ENCODE measurements at regions not wholly inside any gene's neighbourhood (a gene's known extent, or its start where the extent isn't known, plus 50 kb on each side); places are given as distances from the start of the nearest gene placed in this dataset.
"Not testable (repeated sequence)": the region's sequence is repeated elsewhere in the genome, so short reads cannot be mapped to it uniquely, and the experiment has no call there.

DNA sequence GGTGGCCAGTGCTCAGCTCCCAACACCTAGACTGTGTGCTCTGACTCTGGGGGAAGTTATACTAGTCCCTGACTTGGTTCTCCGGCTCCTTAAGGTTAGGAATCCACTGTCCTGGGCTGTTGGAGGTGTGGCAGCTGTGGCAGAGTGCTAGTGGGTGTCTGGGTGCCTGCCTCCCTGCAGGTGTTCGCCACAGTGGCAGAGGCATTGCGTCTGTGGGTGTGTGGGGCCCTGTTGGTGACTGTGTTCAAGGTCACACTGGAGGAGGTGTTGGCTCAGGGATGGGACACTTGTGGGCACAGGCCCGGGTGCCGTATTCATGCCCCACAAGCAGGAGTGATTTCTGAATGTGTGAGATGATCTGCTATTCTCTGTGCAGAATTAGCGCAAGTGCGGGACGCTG, 467.4 kb downstream of the TMEM121 start:
- no peaks in the 10 kb centered on the region for H3K36me3 ChIP-seq (ENCODE audit: control insufficient read depth in 2 of 2, extremely low read depth in 1 of 2, insufficient read depth in 2 of 2, low read length in 2 of 2)
- dilution Hi-C loops (cut with MboI; ENCODE audit: extremely low pct_ligation_motif_present, low sequenced_read_pairs): no loop called here
- FAIRE-seq: no peak
- H4K20me1 ChIP-seq (replicated peaks; ENCODE audit: control insufficient read depth, extremely low read depth, insufficient read depth, low read length): no peaks in the 10 kb centered on the region
- ChIA-PET POLR2A (no interaction called here), CTCF (no interaction called here)
- intact Hi-C loops (cut with micrococcal nuclease): no loop called here
- no peak overlapping the region for H3K9ac ChIP-seq (replicated peaks; ENCODE audit: extremely low read depth, insufficient read depth, low read length)
- H3K4me2 ChIP-seq (ENCODE audit: insufficient read depth, low read length): no peak overlapping the region
- H3K4me1 ChIP-seq (ENCODE audit: control insufficient read depth, extremely low read depth, insufficient read depth, low read length): no peaks in the 10 kb centered on the region
- peaks cover 4% of the 10 kb centered on the region for H3K9me3 ChIP-seq (replicated peaks; ENCODE audit: control insufficient read depth, insufficient read depth, low read length)
- no TSS peak for BruUV-seq (replicated peaks)
- H3K27ac ChIP-seq (ENCODE audit: insufficient read depth, low read depth, low read length): no peak overlapping the region
- H3K79me2 ChIP-seq (ENCODE audit: control insufficient read depth, insufficient read depth, low read length): no peaks in the 10 kb centered on the region
- DNase-seq (ENCODE audit: low read depth, low spot score): no peak
- H2AFZ ChIP-seq (ENCODE audit: low read depth, low read length): no peak overlapping the region
- H3K9me1 ChIP-seq (replicated peaks; ENCODE audit: control insufficient read depth, extremely low read depth, insufficient read depth, low read length): no peaks in the 10 kb centered on the region
- TF ChIP-seq, protein P1, sequence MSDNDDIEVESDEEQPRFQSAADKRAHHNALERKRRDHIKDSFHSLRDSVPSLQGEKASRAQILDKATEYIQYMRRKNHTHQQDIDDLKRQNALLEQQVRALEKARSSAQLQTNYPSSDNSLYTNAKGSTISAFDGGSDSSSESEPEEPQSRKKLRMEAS (IDR thresholded peaks at IDR 0.05; ENCODE audit: insufficient read depth, insufficient read length): no peak
- TF ChIP-seq, protein P2, sequence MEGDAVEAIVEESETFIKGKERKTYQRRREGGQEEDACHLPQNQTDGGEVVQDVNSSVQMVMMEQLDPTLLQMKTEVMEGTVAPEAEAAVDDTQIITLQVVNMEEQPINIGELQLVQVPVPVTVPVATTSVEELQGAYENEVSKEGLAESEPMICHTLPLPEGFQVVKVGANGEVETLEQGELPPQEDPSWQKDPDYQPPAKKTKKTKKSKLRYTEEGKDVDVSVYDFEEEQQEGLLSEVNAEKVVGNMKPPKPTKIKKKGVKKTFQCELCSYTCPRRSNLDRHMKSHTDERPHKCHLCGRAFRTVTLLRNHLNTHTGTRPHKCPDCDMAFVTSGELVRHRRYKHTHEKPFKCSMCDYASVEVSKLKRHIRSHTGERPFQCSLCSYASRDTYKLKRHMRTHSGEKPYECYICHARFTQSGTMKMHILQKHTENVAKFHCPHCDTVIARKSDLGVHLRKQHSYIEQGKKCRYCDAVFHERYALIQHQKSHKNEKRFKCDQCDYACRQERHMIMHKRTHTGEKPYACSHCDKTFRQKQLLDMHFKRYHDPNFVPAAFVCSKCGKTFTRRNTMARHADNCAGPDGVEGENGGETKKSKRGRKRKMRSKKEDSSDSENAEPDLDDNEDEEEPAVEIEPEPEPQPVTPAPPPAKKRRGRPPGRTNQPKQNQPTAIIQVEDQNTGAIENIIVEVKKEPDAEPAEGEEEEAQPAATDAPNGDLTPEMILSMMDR (IDR thresholded peaks at IDR 0.05; ENCODE audit: extremely low read depth in 1 of 2, insufficient read depth in 1 of 2, low read depth in 1 of 2, low read length in 2 of 2): no peak
- TF ChIP-seq JUN (IDR thresholded peaks at IDR 0.05; ENCODE audit: borderline replicate concordance, insufficient read depth, insufficient read length, low read depth): no peak
- H3K4me3 ChIP-seq (replicated peaks in 1 of 3; ENCODE audit: insufficient read depth in 1 of 3, low read depth in 1 of 3, low read length in 3 of 3): no peak overlapping the region
- no peaks in the 10 kb centered on the region for H3K27me3 ChIP-seq (ENCODE audit: control insufficient read depth in 2 of 2, insufficient read depth in 2 of 2, low read length in 2 of 2)

- H3K9me1 ChIP-seq (replicated peaks; ENCODE audit: control insufficient read depth, extremely low read depth, insufficient read depth, low read length); H4K20me1 ChIP-seq (replicated peaks; ENCODE audit: control insufficient read depth, extremely low read depth, insufficient read depth, low read length); H3K4me1 ChIP-seq (ENCODE audit: control insufficient read depth, extremely low read depth, insufficient read depth, low read length); H3K79me2 ChIP-seq (ENCODE audit: control insufficient read depth, insufficient read depth, low read length); H3K27ac ChIP-seq (ENCODE audit: insufficient read depth, low read depth, low read length); BruUV-seq (replicated peaks); H3K36me3 ChIP-seq (ENCODE audit: control insufficient read depth in 2 of 2, extremely low read depth in 1 of 2, insufficient read depth in 2 of 2, low read length in 2 of 2); H2AFZ ChIP-seq (ENCODE audit: low read depth, low read length); FAIRE-seq; intact Hi-C loops (cut with micrococcal nuclease); DNase-seq (ENCODE audit: low read depth, low spot score); H3K9ac ChIP-seq (replicated peaks; ENCODE audit: extremely low read depth, insufficient read depth, low read length); H3K9me3 ChIP-seq (replicated peaks; ENCODE audit: control insufficient read depth, insufficient read depth, low read length); H3K4me2 ChIP-seq (ENCODE audit: insufficient read depth, low read length); H3K27me3 ChIP-seq (ENCODE audit: control insufficient read depth in 2 of 2, insufficient read depth in 2 of 2, low read length in 2 of 2); H3K4me3 ChIP-seq (replicated peaks in 1 of 3; ENCODE audit: insufficient read depth in 1 of 3, low read depth in 1 of 3, low read length in 3 of 3); dilution Hi-C loops (cut with MboI; ENCODE audit: extremely low pct_ligation_motif_present, low sequenced_read_pairs); CTCF ChIA-PET; POLR2A ChIA-PET: not testable (repeated sequence)
Observed at GRCh38 chr14:105995011-105995710, 468.8 kb downstream of the TMEM121 start.

- H3K27ac ChIP-seq (ENCODE audit: insufficient read depth, low read depth, low read length); H4K20me1 ChIP-seq (replicated peaks; ENCODE audit: control insufficient read depth, extremely low read depth, insufficient read depth, low read length); H3K9me3 ChIP-seq (replicated peaks; ENCODE audit: control insufficient read depth, insufficient read depth, low read length); H3K4me1 ChIP-seq (ENCODE audit: control insufficient read depth, extremely low read depth, insufficient read depth, low read length); H2AFZ ChIP-seq (ENCODE audit: low read depth, low read length); POLR2A ChIA-PET; BruUV-seq (replicated peaks); H3K4me3 ChIP-seq (replicated peaks in 1 of 3; ENCODE audit: insufficient read depth in 1 of 3, low read depth in 1 of 3, low read length in 3 of 3); H3K79me2 ChIP-seq (ENCODE audit: control insufficient read depth, insufficient read depth, low read length); DNase-seq (ENCODE audit: low read depth, low spot score); H3K27me3 ChIP-seq (ENCODE audit: control insufficient read depth in 2 of 2, insufficient read depth in 2 of 2, low read length in 2 of 2); H3K9me1 ChIP-seq (replicated peaks; ENCODE audit: control insufficient read depth, extremely low read depth, insufficient read depth, low read length); dilution Hi-C loops (cut with MboI; ENCODE audit: extremely low pct_ligation_motif_present, low sequenced_read_pairs); H3K9ac ChIP-seq (replicated peaks; ENCODE audit: extremely low read depth, insufficient read depth, low read length); FAIRE-seq; H3K4me2 ChIP-seq (ENCODE audit: insufficient read depth, low read length); intact Hi-C loops (cut with micrococcal nuclease); H3K36me3 ChIP-seq (ENCODE audit: control insufficient read depth in 2 of 2, extremely low read depth in 1 of 2, insufficient read depth in 2 of 2, low read length in 2 of 2); CTCF ChIA-PET: not testable (repeated sequence)
Observed at GRCh38 chr14:105998597-105998996, 472.2 kb downstream of the TMEM121 start.

Measured in endothelial cell of umbilical vein (primary cell).